Coronary artery (tissue), 2 donors: ENCODE measurements at regions not wholly inside any gene's neighbourhood (a gene's known extent, or its start where the extent isn't known, plus 50 kb on each side); places are given as distances from the start of the nearest gene placed in this dataset.

ENCODE experiments used
- DNase-seq: peaks from one replicate; pipeline ENCODE4 v3.0.0-alpha.2; 2017; ENCODE audit warnings: low spot score
- H3K27ac ChIP-seq, 2 donors: fragments of 200-600 bp; sonication (generic); one replicate each; pipeline ENCODE4 v1.5.1; 2016 to 2019
- H3K4me3 ChIP-seq: fragments of 200-600 bp; sonication (generic); 2 replicates; pipeline ENCODE4 v1.5.1; 2016; ENCODE audit warnings: mild to moderate bottlenecking, moderate library complexity
- CTCF ChIP-seq: fragments of 200-600 bp; sonication (generic); IDR thresholded peaks from one replicate; pipeline ENCODE4 v1.5.1; 2019; ENCODE audit warnings: antibody characterized with exemption

GRCh38 chr4:137193564-137193963 is 338.7 kb downstream of the PCDH18 start:
- H3K27ac ChIP-seq = no peak overlapping the region
- H3K4me3 ChIP-seq = no peak overlapping the region
- TF ChIP-seq CTCF = no peak
- DNase-seq = no peak

GRCh38 chr4:137181293-137181899 is 350.9 kb downstream of the PCDH18 start:
- DNase-seq = no peak
- Histone ChIP-seq H3K27ac (no peak overlapping the region), H3K4me3 (no peak overlapping the region)
- TF ChIP-seq CTCF = no peak

GRCh38 chr4:137180349-137180748 is 351.9 kb downstream of the PCDH18 start:
- Histone ChIP-seq H3K27ac (no peak overlapping the region), H3K4me3 (no peak overlapping the region)
- DNase-seq = no peak
- TF ChIP-seq CTCF = no peak

- H3K27ac ChIP-seq = no peak overlapping the region
- DNase-seq = no peak
- no peak overlapping the region for H3K4me3 ChIP-seq
- no peak for TF ChIP-seq CTCF
Measured at GRCh38 chr4:137156807-137157206, 375.5 kb downstream of the PCDH18 start.

- Histone ChIP-seq H3K27ac (no peak overlapping the region), H3K4me3 (no peak overlapping the region)
- DNase-seq = no peak
- TF ChIP-seq CTCF = no peak
Measured at GRCh38 chr4:137156054-137156453, 376.2 kb downstream of the PCDH18 start.

GRCh38 chr4:137131201-137131600 is 401.1 kb downstream of the PCDH18 start:
- no peak for DNase-seq
- TF ChIP-seq CTCF = no peak
- no peak overlapping the region for H3K4me3 ChIP-seq
- H3K27ac ChIP-seq = no peak overlapping the region

GRCh38 chr4:137129845-137130244 is 402.4 kb downstream of the PCDH18 start:
- DNase-seq = no peak
- no peak for TF ChIP-seq CTCF
- H3K27ac ChIP-seq = no peak overlapping the region
- H3K4me3 ChIP-seq = no peak overlapping the region
